Ovary (tissue), 3 donors: ENCODE measurements at regions not wholly inside any gene's neighbourhood (a gene's known extent, or its start where the extent isn't known, plus 50 kb on each side); places are given as distances from the start of the nearest gene placed in this dataset.

Experiments used
- EP300 ChIP-seq: sonication (generic); formaldehyde crosslinking; IDR thresholded peaks from one replicate; pipeline ENCODE4 v1.6.1; 2017; ENCODE audit warnings: antibody characterized with exemption
- POLR2A ChIP-seq: fragments of 450-650 bp; IDR thresholded peaks from one replicate; pipeline ENCODE4 v1.6.1; 2017; ENCODE audit warnings: antibody characterized with exemption, mild to moderate bottlenecking, moderate library complexity
- TF ChIP-seq, protein P1 (sequence below), 3 donors: fragments of 450-650 bp in 2 of 3; fragments of 200-600 bp in 1 of 3; IDR thresholded peaks; one replicate each; pipeline versions ENCODE4 v1.5.1 to v1.8.0; 2016 to 2022; ENCODE audit warnings: antibody characterized with exemption in 3 of 3, mild to moderate bottlenecking in 1 of 3
- donor health status: DM: no; HTN: no; CAD: no.

- TF ChIP-seq EP300, result no peak
- TF ChIP-seq POLR2A, result no peak
- TF ChIP-seq, protein P1, sequence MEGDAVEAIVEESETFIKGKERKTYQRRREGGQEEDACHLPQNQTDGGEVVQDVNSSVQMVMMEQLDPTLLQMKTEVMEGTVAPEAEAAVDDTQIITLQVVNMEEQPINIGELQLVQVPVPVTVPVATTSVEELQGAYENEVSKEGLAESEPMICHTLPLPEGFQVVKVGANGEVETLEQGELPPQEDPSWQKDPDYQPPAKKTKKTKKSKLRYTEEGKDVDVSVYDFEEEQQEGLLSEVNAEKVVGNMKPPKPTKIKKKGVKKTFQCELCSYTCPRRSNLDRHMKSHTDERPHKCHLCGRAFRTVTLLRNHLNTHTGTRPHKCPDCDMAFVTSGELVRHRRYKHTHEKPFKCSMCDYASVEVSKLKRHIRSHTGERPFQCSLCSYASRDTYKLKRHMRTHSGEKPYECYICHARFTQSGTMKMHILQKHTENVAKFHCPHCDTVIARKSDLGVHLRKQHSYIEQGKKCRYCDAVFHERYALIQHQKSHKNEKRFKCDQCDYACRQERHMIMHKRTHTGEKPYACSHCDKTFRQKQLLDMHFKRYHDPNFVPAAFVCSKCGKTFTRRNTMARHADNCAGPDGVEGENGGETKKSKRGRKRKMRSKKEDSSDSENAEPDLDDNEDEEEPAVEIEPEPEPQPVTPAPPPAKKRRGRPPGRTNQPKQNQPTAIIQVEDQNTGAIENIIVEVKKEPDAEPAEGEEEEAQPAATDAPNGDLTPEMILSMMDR (IDR thresholded peaks at IDR 0.05), result no peak
Observed at GRCh38 chr14:22474730-22475351, 114.2 kb downstream of the DAD1 start.
